ENCODE measurements at regions not wholly inside any gene's neighbourhood (a gene's known extent, or its start where the extent isn't known, plus 50 kb on each side); places are given as distances from the start of the nearest gene placed in this dataset.

GRCh38 chr1:11426617-11427016 lies 52.3 kb upstream of the DISP3 start:
- Histone ChIP-seq H3K27ac (ENCODE audit: insufficient read depth, low read depth, low read length) (no peak overlapping the region), H3K4me1 (ENCODE audit: control insufficient read depth, extremely low read depth, insufficient read depth, low read length) (no peaks in the 10 kb centered on the region), H3K36me3 (ENCODE audit: control insufficient read depth in 2 of 2, extremely low read depth in 1 of 2, insufficient read depth in 2 of 2, low read length in 2 of 2) (no peaks in the 10 kb centered on the region), H3K4me3 (replicated peaks in 1 of 3; ENCODE audit: insufficient read depth in 1 of 3, low read depth in 1 of 3, low read length in 3 of 3) (no peak overlapping the region), H3K27me3 (ENCODE audit: control insufficient read depth in 2 of 2, insufficient read depth in 2 of 2, low read length in 2 of 2) (no peaks in the 10 kb centered on the region), H3K4me2 (ENCODE audit: insufficient read depth, low read length) (no peak overlapping the region), H2AFZ (ENCODE audit: low read depth, low read length) (no peak overlapping the region), H3K9me3 (replicated peaks; ENCODE audit: control insufficient read depth, insufficient read depth, low read length) (no peaks in the 10 kb centered on the region), H3K79me2 (ENCODE audit: control insufficient read depth, insufficient read depth, low read length) (no peaks in the 10 kb centered on the region), H3K9ac (replicated peaks; ENCODE audit: extremely low read depth, insufficient read depth, low read length) (no peak overlapping the region), H4K20me1 (replicated peaks; ENCODE audit: control insufficient read depth, extremely low read depth, insufficient read depth, low read length) (no peaks in the 10 kb centered on the region), H3K9me1 (replicated peaks; ENCODE audit: control insufficient read depth, extremely low read depth, insufficient read depth, low read length) (no peaks in the 10 kb centered on the region)
- FAIRE-seq (no peak), DNase-seq (ENCODE audit: low read depth, low spot score) (no peak)
- intact Hi-C loops (cut with micrococcal nuclease) (no loop called here), dilution Hi-C loops (cut with MboI; ENCODE audit: extremely low pct_ligation_motif_present, low sequenced_read_pairs) (no loop called here)
- POLR2A ChIA-PET: no interaction called here
- no TSS peak for BruUV-seq (replicated peaks)
- no peak for TF ChIP-seq JUN (IDR thresholded peaks at IDR 0.05; ENCODE audit: borderline replicate concordance, insufficient read depth, insufficient read length, low read depth)
- no peak for TF ChIP-seq EZH2 (IDR thresholded peaks at IDR 0.05; ENCODE audit: borderline replicate concordance, low read depth, low read length, severe bottlenecking)
- TF ChIP-seq FOS (IDR thresholded peaks at IDR 0.05; ENCODE audit: borderline replicate concordance, insufficient read depth, low read length): no peak
- TF ChIP-seq, protein P1, sequence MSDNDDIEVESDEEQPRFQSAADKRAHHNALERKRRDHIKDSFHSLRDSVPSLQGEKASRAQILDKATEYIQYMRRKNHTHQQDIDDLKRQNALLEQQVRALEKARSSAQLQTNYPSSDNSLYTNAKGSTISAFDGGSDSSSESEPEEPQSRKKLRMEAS (IDR thresholded peaks at IDR 0.05; ENCODE audit: insufficient read depth, insufficient read length): no peak
- no peak for TF ChIP-seq MYC (IDR thresholded peaks at IDR 0.05; ENCODE audit: low read depth, low read length)
- no peak for TF ChIP-seq POLR2AphosphoS5 (IDR thresholded peaks at IDR 0.05; ENCODE audit: insufficient read depth, low read depth, low read length)
- no peak for TF ChIP-seq CTCF (IDR thresholded peaks at IDR 0.05; ENCODE audit: extremely low read depth in 1 of 2, insufficient read depth in 1 of 2, low read depth in 1 of 2, low read length in 2 of 2)
- no peak for TF ChIP-seq GATA2 (IDR thresholded peaks at IDR 0.05; ENCODE audit: insufficient read depth, insufficient read length, low read depth, low read length)
- CTCF ChIA-PET: interaction anchor here (1.2 kb wide), 1 partner anchor 8 kb away, joined by 4 read pairs; no protein-coding TSS in a partner anchor

All from endothelial cell of umbilical vein (primary cell).